Endothelial cell of umbilical vein (primary cell): ENCODE measurements at regions not wholly inside any gene's neighbourhood (a gene's known extent, or its start where the extent isn't known, plus 50 kb on each side); places are given as distances from the start of the nearest gene placed in this dataset.

Source experiments
- BruUV-seq: library from RNA; stranded (reverse); fragments of 400-500 nt; replicated peaks from 2 replicates; lab custom pipeline; 2021; lab: Mats Ljungman, UMichigan
- CTCF ChIA-PET: fragments of 300-600, 350-600 bp; sonication (Branson Sonifier 250); formaldehyde crosslinking; loops from one replicate; lab custom pipeline; 2021; ENCODE audit warnings: antibody characterized with exemption, inconsistent platforms; lab: Charles Lee
- POLR2A ChIA-PET: fragments of 300-600, 350-600 bp; sonication (Branson Sonifier 250); formaldehyde crosslinking; loops from one replicate; lab custom pipeline; 2021; ENCODE audit warnings: antibody characterized with exemption, inconsistent platforms; lab: Charles Lee
- DNase-seq: peaks from one replicate; pipeline ENCODE4 v3.0.0-alpha.2; 2011; ENCODE audit warnings: low read depth, low spot score
- FAIRE-seq: peaks from 2 replicates; lab custom pipeline; 2011; peaks lifted over from hg19 to GRCh38; lab: Jason Lieb, UNC
- H2AFZ ChIP-seq: 2 replicates; pipeline ENCODE4 v1.6.0; 2012; ENCODE audit warnings: low read depth, low read length, control low read depth, inconsistent platforms
- H3K27ac ChIP-seq: 2 replicates; pipeline ENCODE4 v1.5.1; 2011; ENCODE audit warnings: low read depth, mild to moderate bottlenecking, control low read depth, low read length, moderate library complexity; ENCODE audit not compliant: insufficient read depth
- H3K27me3 ChIP-seq, 2 experiments: 2 replicates each; pipeline versions ENCODE4 v1.6.0 to v1.6.1; 2011; ENCODE audit warnings: low read length in 2 of 2, mixed read lengths in 1 of 2; ENCODE audit not compliant: control insufficient read depth in 2 of 2, insufficient read depth in 2 of 2
- H3K36me3 ChIP-seq, 2 experiments: 2 replicates in 1 of 2; 3 replicates in 1 of 2; pipeline ENCODE4 v1.5.1; 2011; ENCODE audit warnings: low read length in 2 of 2, mild to moderate bottlenecking in 1 of 2, moderate library complexity in 1 of 2; ENCODE audit not compliant: control insufficient read depth in 2 of 2, insufficient read depth in 2 of 2; ENCODE audit errors: extremely low read depth in 1 of 2
- H3K4me1 ChIP-seq: 3 replicates; pipeline ENCODE4 v1.5.1; 2011; ENCODE audit warnings: mild to moderate bottlenecking, low read length; ENCODE audit not compliant: control insufficient read depth, insufficient read depth; ENCODE audit errors: extremely low read depth
- H3K4me2 ChIP-seq: 2 replicates; pipeline ENCODE4 v1.6.1; 2011; ENCODE audit warnings: low read length, control low read depth, mixed read lengths; ENCODE audit not compliant: insufficient read depth
- H3K4me3 ChIP-seq, 3 experiments: fragments of 200-600 bp in 1 of 3; sonication (generic), shearing (Covaris generic) in 1 of 3; replicated peaks in 1 of 3; 2 replicates each; pipeline ENCODE4 v1.5.1; 2011 to 2016; ENCODE audit warnings: control low read depth in 3 of 3, low read length in 3 of 3, mild to moderate bottlenecking in 2 of 3, inconsistent platforms in 1 of 3, low read depth in 1 of 3, moderate library complexity in 1 of 3; ENCODE audit not compliant: insufficient read depth in 1 of 3
- H3K79me2 ChIP-seq: 2 replicates; pipeline ENCODE4 v1.6.0; 2012; ENCODE audit warnings: low read length, inconsistent platforms; ENCODE audit not compliant: control insufficient read depth, insufficient read depth
- H3K9ac ChIP-seq: replicated peaks from 2 replicates; pipeline ENCODE3; 2011; ENCODE audit warnings: low read length, control low read depth; ENCODE audit not compliant: insufficient read depth; ENCODE audit errors: extremely low read depth
- H3K9me1 ChIP-seq: replicated peaks from 3 replicates; pipeline ENCODE4 v1.6.0; 2011; ENCODE audit warnings: mild to moderate bottlenecking, low read length; ENCODE audit not compliant: control insufficient read depth, insufficient read depth; ENCODE audit errors: extremely low read depth
- H3K9me3 ChIP-seq: replicated peaks from 2 replicates; pipeline ENCODE4 v1.5.1; 2012; ENCODE audit warnings: low read length, inconsistent platforms; ENCODE audit not compliant: control insufficient read depth, insufficient read depth
- H4K20me1 ChIP-seq: replicated peaks from 2 replicates; pipeline ENCODE3; 2011; ENCODE audit warnings: mild to moderate bottlenecking, low read length; ENCODE audit not compliant: control insufficient read depth, insufficient read depth; ENCODE audit errors: extremely low read depth
- EZH2 ChIP-seq: IDR thresholded peaks from 2 replicates; pipeline ENCODE4 v1.6.1; 2012; ENCODE audit warnings: borderline replicate concordance, low read depth, mild to moderate bottlenecking, moderate library complexity, low read length, inconsistent platforms; ENCODE audit not compliant: severe bottlenecking
- FOS ChIP-seq: IDR thresholded peaks from 2 replicates; pipeline ENCODE4 v1.6.1; 2011; ENCODE audit warnings: mild to moderate bottlenecking, low read length, moderate library complexity, borderline replicate concordance; ENCODE audit not compliant: insufficient read depth
- GATA2 ChIP-seq: IDR thresholded peaks from 2 replicates; pipeline ENCODE4 v1.7.0; 2011; ENCODE audit warnings: low read depth, mild to moderate bottlenecking, moderate library complexity, mixed read lengths, low read length; ENCODE audit not compliant: insufficient read length, insufficient read depth
- JUN ChIP-seq: IDR thresholded peaks from 2 replicates; pipeline ENCODE4 v1.6.1; 2011; ENCODE audit warnings: borderline replicate concordance, low read depth; ENCODE audit not compliant: insufficient read length, insufficient read depth
- MYC ChIP-seq: IDR thresholded peaks from one replicate; pipeline ENCODE4 v1.6.1; 2011; ENCODE audit warnings: mild to moderate bottlenecking, low read depth, low read length
- POLR2A ChIP-seq: IDR thresholded peaks from 2 replicates; pipeline ENCODE4 v1.6.1; 2012; ENCODE audit warnings: low read depth, mild to moderate bottlenecking, control low read depth, low read length
- POLR2AphosphoS5 ChIP-seq: IDR thresholded peaks from 2 replicates; pipeline ENCODE4 v1.6.1; 2012; ENCODE audit warnings: low read depth, mild to moderate bottlenecking, control low read depth, low read length, moderate library complexity; ENCODE audit not compliant: insufficient read depth
- dilution Hi-C: fragments of 300-500 bp; cut with MboI; formaldehyde crosslinking; loops from one replicate; pipeline ENCODE4 v1.15.0; 2019; ENCODE audit warnings: low sequenced_read_pairs; ENCODE audit not compliant: extremely low pct_ligation_motif_present
- intact Hi-C: fragments of 100-400 bp; cut with micrococcal nuclease; formaldehyde crosslinking; loops from one replicate; pipeline ENCODE4 v1.10.0; 2022
- TF ChIP-seq, protein P1 (sequence below), 2 donors: IDR thresholded peaks; 1 replicate in 1 of 2; 2 replicates in 1 of 2; pipeline ENCODE4 v1.5.1; 2011; ENCODE audit warnings: low read length in 2 of 2, mild to moderate bottlenecking in 2 of 2, moderate library complexity in 2 of 2, control low read depth in 1 of 2, inconsistent platforms in 1 of 2, low read depth in 1 of 2; ENCODE audit not compliant: insufficient read depth in 1 of 2; ENCODE audit errors: extremely low read depth in 1 of 2
- TF ChIP-seq, protein P2 (sequence below): IDR thresholded peaks from 2 replicates; pipeline ENCODE4 v1.6.1; 2011; ENCODE audit not compliant: insufficient read depth, insufficient read length

DNA sequence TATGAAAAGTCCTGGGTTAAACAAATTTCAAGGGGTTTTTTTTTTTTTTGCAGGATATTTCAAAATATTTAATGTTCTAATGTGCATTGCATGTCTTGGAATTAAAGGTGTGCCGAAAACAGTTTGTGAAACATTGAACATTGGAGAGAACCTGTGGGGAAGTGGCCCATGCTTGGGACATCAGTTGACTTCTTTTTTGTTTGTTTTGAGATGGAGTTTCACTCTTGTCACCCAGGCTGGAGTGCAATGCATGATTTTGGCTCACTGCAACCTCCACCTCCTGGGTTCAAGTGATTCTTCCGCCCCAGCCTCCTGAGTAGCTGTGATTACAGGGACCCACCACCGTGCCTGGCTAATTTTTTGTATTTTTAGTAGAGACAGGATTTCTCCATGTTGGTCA is 71.0 kb upstream of the RAPH1 start:
- Histone ChIP-seq H3K79me2 (no peaks in the 10 kb centered on the region), H3K27me3 (no peaks in the 10 kb centered on the region), H4K20me1 (no peaks in the 10 kb centered on the region), H3K9me1 (no peaks in the 10 kb centered on the region), H3K4me3 (no peak overlapping the region), H3K36me3 (no peaks in the 10 kb centered on the region), H3K4me2 (no peak overlapping the region), H3K4me1 (no peaks in the 10 kb centered on the region), H2AFZ (no peak overlapping the region), H3K9me3 (no peaks in the 10 kb centered on the region), H3K27ac (no peak overlapping the region), H3K9ac (no peak overlapping the region)
- BruUV-seq, result no TSS peak
- ChIA-PET CTCF (no interaction called here), POLR2A (no interaction called here)
- intact Hi-C loops, result no loop called here
- dilution Hi-C loops, result no loop called here
- no peak for FAIRE-seq
- TF ChIP-seq MYC (no peak), POLR2A (no peak)
- TF ChIP-seq, protein P1, sequence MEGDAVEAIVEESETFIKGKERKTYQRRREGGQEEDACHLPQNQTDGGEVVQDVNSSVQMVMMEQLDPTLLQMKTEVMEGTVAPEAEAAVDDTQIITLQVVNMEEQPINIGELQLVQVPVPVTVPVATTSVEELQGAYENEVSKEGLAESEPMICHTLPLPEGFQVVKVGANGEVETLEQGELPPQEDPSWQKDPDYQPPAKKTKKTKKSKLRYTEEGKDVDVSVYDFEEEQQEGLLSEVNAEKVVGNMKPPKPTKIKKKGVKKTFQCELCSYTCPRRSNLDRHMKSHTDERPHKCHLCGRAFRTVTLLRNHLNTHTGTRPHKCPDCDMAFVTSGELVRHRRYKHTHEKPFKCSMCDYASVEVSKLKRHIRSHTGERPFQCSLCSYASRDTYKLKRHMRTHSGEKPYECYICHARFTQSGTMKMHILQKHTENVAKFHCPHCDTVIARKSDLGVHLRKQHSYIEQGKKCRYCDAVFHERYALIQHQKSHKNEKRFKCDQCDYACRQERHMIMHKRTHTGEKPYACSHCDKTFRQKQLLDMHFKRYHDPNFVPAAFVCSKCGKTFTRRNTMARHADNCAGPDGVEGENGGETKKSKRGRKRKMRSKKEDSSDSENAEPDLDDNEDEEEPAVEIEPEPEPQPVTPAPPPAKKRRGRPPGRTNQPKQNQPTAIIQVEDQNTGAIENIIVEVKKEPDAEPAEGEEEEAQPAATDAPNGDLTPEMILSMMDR (IDR thresholded peaks at IDR 0.05; ENCODE audit: extremely low read depth in 1 of 2, insufficient read depth in 1 of 2, low read depth in 1 of 2, low read length in 2 of 2), result no peak
- TF ChIP-seq, protein P2, sequence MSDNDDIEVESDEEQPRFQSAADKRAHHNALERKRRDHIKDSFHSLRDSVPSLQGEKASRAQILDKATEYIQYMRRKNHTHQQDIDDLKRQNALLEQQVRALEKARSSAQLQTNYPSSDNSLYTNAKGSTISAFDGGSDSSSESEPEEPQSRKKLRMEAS, result no peak
- DNase-seq, result no peak

DNA sequence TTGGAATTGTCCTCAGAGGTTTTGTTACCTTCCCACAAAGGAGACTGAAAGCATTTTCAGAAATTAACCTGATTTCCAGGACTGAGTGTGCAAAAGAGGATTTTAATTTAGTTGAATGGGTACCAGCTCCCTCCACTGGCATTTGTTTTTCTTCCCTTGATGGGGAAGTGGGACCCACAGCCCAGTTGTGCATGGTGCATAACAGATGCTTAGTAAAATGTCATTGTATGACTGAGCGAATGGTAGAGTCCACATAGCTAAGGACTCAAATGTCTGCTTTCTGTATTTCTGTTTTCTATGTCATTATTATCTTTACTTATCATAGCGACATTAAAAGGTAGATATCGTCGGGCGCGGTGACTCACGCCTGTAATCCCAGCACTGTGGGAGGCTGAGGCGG is 75.5 kb upstream of the RAPH1 start:
- no peak for TF ChIP-seq FOS
- TF ChIP-seq, protein P1 (IDR thresholded peaks at IDR 0.05; ENCODE audit: extremely low read depth in 1 of 2, insufficient read depth in 1 of 2, low read depth in 1 of 2, low read length in 2 of 2), result no peak
- no peak for TF ChIP-seq POLR2AphosphoS5
- no peak for TF ChIP-seq GATA2
- no peak for TF ChIP-seq POLR2A
- TF ChIP-seq MYC, result no peak
- TF ChIP-seq EZH2, result no peak
- TF ChIP-seq, protein P2, result no peak
- no peak for TF ChIP-seq JUN
- no peaks in the 10 kb centered on the region for H4K20me1 ChIP-seq
- no peaks in the 10 kb centered on the region for H3K36me3 ChIP-seq
- H2AFZ ChIP-seq, result no peak overlapping the region
- H3K27me3 ChIP-seq, result no peaks in the 10 kb centered on the region
- BruUV-seq, result no TSS peak
- dilution Hi-C loops, result no loop called here
- H3K9me3 ChIP-seq, result no peaks in the 10 kb centered on the region
- ChIA-PET CTCF (interaction anchor here (1.2 to 1.4 kb wide), 2 partner anchors 27 to 205 kb away, joined by 3 to 4 read pairs; no protein-coding TSS in a partner anchor), POLR2A (no interaction called here)
- intact Hi-C loops, result no loop called here
- no peak for DNase-seq
- no peak overlapping the region for H3K4me2 ChIP-seq
- no peaks in the 10 kb centered on the region for H3K4me1 ChIP-seq
- no peak overlapping the region for H3K9ac ChIP-seq
- no peak overlapping the region for H3K4me3 ChIP-seq
- no peaks in the 10 kb centered on the region for H3K9me1 ChIP-seq
- no peaks in the 10 kb centered on the region for H3K79me2 ChIP-seq
- no peak for FAIRE-seq
- no peak overlapping the region for H3K27ac ChIP-seq
